Left colon (tissue), 2 donors: ENCODE measurements at regions not wholly inside any gene's neighbourhood (a gene's known extent, or its start where the extent isn't known, plus 50 kb on each side); places are given as distances from the start of the nearest gene placed in this dataset.
A peak's percentile ranks its signal among the peaks of the same experiment; 100 is the strongest.
"Not testable (repeated sequence)": the region's sequence is repeated elsewhere in the genome, so short reads cannot be mapped to it uniquely, and the experiment has no call there.

ENCODE experiments used
- ATAC-seq: fragments of 200-7000 bp; cut with Tn5 transposase; one replicate; pipeline ENCODE4 v1.9.1; 2020; ENCODE audit warnings: mild to moderate bottlenecking, moderate library complexity
- DNase-seq, 2 donors: peaks; one replicate each; pipeline ENCODE4 v3.0.0-alpha.2; 2020
- intact Hi-C, 2 donors: fragments of 100-400 bp; cut with DNase I in 1 of 2; cut with micrococcal nuclease in 1 of 2; formaldehyde crosslinking; loops; one replicate each; pipeline versions ENCODE4 v1.11.2 to v1.14.0; 2022; cut with DNase I, micrococcal nuclease
- donor health status: DM: no; HTN: no; CAD: no.
- donor health status: DM: yes; HTN: yes; CAD: no.

DNA sequence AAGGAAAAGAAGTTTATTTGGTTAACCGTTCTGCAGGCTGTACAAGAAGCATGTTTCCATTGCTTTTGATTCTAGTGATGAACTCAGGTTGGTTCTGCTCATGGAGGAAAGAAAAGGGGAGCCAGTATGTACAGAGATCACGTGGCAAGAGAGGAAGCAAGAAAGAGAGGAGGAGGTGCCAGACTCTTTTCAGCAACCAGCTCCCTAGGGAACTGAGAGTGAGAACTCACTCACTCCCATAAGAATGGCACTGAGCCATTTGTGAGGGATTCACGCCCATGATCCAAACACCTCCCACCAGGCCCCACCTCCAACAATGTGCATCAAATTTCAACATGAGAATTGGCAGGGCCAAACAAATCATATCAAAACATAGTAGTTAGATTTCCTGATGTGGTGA lies 649.1 kb downstream of the EPM2A start:
- ATAC-seq (no peak), DNase-seq (no peak)
- intact Hi-C loops = no loop called here

GRCh38 chr6:145087034-145087433 lies 648.3 kb downstream of the EPM2A start:
- intact Hi-C loops = no loop called here
- DNase-seq (no peak), ATAC-seq (no peak)

DNA sequence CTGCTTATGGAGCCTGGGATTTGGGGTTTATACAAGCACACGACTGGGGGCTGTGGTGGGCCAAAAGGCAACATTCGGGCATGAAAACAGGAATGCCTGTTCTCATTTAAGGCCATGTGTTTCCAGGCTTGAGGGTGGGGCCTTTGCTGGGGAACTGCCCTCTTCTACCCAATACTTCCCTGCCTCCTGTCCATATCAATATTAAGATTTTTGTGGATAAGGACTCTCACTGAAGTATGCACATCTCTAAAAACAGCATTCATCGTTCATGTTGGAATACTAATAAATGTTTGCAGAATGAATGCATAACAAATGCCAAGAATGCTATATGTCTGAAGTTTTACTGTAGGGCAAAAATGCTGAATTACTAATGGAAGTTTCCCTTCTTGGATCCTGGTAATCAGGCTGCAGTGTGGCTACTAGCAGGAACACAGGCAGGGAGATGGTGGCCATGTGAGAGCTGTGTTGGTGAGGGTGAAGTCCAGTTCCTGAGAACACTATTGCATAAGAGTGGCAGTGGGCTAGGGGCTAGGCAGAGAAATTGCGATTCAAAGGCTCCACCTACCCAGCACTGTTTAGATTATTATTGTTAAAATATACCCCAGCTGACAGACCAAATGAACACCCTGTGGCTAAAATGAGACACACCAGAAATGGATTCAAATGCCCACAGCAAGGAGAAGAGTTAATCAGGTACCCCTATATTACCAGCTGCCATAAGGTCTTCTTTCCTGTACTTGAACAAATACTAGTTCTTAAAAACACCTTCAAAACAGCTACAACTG lies 644.3 kb downstream of the EPM2A start:
- intact Hi-C loops = no loop called here
- peak; percentile 44 for ATAC-seq
- no peak for DNase-seq

- intact Hi-C loops = no loop called here
- no peak for ATAC-seq
- DNase-seq = no peak
Measured at GRCh38 chr6:145091586-145092142, 643.7 kb downstream of the EPM2A start.

GRCh38 chr6:145092554-145092953 lies 642.8 kb downstream of the EPM2A start:
- intact Hi-C loops = no loop called here
- DNase-seq (no peak), ATAC-seq (no peak)

DNA sequence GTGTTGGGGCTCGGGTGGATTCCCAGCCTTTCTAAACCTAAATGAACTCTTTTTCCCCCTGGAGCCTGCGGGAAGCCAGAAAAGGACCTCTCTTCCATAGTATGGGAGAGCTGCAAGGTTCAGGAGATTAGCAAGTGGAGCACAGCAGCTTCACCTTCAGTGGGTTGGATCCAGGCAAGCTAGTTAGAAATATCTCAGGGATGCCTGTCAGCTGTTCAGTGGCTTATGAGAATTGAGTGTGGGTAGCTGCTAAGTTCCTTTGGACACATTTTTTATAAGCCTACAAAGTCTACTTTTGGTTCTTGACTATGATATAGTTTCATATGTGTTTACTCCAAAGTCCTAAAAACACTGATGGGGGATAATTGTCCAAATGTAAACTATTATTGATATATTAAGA lies 642.1 kb downstream of the EPM2A start:
- ATAC-seq (no peak), DNase-seq (no peak)
- intact Hi-C loops = no loop called here

DNA sequence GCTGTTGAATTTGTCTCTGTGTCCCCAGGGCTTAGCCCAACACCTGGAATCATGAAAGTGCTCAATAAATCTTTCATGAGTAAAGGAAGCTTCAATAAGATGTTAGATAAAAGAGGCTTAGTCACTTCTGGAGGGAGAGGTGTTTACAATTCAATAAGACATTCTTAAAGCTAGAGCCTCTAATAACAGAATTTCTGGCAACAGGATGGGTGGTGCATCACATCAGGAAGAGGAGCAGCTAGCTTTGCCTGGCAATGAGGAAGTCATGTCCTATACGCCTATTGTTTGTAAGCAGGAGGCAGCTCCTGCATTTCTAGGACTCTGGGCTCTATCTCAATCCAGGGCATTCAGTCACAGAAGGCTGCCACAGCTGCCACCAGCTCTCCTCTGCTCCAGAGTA lies 638.5 kb downstream of the EPM2A start:
- peak; percentile 54 for ATAC-seq
- no peak for DNase-seq
- intact Hi-C loops = no loop called here

DNA sequence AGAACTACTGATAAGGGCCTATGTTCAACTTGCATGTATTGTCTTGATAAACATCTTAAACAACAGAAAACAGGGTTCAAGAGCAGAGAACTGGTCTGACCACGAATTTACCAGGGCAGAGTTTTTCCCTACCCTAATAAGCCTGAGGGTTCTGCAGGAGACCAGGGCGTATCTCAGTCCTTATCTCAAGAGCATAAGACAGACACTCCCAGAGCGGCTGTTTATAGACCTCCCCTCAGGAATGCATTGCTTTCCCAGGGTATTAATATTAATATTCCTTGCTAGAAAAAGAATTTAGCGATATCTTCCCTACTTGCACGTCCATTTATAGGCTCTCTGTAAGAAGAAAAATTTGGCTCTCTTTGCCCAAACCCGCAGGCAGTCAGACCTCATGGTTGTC lies 637.2 kb downstream of the EPM2A start:
- intact Hi-C loops, ATAC-seq: not testable (repeated sequence)

GRCh38 chr6:145099713-145100112 lies 635.6 kb downstream of the EPM2A start:
- ATAC-seq = no peak
- no peak for DNase-seq
- intact Hi-C loops = no loop called here

More for the DNA sequence above, 637.2 kb downstream of the EPM2A start:
- DNase-seq = not testable (repeated sequence)

DNA sequence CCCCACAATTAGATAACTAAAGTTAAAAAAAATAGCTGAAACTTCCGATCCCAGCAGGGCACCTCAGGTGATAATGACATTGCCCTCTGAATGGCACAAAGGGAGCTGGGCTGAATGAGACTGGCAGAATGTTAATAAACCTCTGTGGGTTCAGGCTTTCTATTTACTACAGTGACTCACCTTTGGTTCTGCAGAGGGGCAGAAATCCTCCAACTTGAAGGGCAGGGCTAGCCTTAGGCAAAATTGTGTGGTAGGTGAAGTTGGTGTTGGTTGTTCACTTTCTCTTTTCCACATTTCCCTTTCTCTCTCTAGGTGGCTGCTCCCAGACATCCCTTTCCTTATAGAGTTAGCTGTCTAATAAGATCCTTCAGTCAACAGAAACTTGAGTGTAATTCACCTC lies 625.2 kb downstream of the EPM2A start:
- no peak for ATAC-seq
- intact Hi-C loops = no loop called here

GRCh38 chr6:145111407-145111806 lies 623.9 kb downstream of the EPM2A start:
- intact Hi-C loops, DNase-seq, ATAC-seq: not testable (repeated sequence)

More for the DNA sequence above, 625.2 kb downstream of the EPM2A start:
- no peak for DNase-seq

DNA sequence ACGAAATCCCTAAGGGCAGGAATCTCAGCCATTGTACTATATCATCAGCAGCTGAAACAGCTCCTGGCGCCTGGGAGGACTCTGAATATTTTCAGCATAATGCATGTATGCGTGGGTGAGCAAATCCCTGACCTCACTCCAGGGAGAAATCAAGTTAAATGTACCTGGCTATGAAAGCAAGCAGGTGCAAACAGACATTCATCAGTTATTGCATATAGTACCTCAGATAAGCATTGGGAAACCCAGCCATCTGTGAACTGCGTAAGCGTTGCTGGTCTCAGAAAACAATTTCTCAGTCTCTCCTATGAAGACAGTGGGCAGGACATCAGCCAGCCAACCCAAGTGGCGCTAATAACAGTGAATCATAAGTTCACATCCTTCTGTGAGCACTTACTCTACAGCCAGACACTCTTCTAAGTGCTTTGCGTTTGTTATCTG lies 622.6 kb downstream of the EPM2A start:
- no peak for ATAC-seq
- intact Hi-C loops = no loop called here
- DNase-seq = no peak

DNA sequence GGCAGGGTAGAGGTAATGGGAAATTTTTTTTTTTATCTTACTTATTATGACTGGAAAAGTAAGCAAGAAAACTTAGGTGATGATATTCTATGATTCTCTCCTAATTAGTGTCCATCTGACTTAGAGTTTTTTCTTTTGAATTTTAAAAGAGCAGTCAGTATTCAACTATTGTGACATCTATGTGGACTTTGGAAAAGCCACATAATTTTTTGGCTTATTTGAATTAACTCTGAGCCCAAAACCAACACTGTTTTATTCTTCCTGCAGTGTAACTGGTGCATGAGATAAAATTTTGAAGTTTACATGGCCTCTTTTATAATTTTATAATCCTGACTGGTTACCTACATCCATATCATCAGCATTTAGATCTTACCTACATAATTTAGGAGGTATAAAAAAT lies 619.7 kb downstream of the EPM2A start:
- DNase-seq = no peak
- intact Hi-C loops = no loop called here
- ATAC-seq = no peak

DNA sequence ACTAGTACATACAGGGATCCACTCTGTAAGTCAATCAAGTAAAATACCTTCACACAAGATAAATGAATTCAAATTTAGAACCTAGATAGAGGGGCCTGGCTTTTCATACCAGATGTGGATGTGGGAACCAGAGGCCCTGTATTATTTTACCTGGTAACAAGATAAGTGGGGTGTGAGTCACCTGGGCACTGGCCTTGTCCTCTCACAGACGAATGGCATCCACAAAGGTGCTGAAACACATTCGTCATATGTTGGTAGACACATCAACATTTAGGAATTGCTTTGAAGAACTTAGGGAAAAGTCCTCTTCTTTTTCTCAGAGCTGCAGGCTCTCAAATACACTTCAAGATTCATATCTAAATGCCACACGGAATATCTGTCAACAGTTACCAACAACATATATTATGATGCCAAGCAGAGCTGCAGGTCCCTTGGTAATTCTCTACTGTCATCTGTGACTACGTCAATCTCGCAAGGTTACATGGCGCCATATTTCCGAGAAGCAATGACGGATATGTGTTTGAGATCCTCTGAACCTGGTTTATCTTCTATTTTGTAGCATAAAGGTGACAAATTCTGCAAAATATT lies 618.6 kb downstream of the EPM2A start:
- ATAC-seq (no peak), DNase-seq (no peak)
- intact Hi-C loops = no loop called here

GRCh38 chr6:145118224-145118623 lies 617.1 kb downstream of the EPM2A start:
- intact Hi-C loops = no loop called here
- ATAC-seq = no peak

DNA sequence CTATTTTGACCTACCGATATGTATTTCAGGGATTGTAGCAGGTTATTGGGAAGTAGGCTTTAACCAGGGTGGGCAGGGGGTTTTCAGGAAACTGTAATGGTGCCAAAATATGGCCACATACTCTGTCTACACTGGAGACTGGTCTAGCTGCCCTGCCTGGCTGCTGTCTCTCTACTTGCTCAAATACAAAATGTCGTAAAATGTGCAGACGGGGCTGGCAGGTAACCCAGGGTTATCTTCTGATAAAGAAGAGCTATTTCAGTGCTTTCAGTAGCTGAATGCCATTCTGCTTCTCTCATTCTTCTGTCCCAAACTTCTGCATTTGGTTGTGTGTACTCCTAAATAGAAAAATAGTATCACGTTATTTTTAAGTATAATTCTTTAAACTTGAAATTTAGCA lies 616.2 kb downstream of the EPM2A start:
- intact Hi-C loops = no loop called here
- ATAC-seq (no peak), DNase-seq (no peak)

More at GRCh38 chr6:145118224-145118623, 617.1 kb downstream of the EPM2A start:
- DNase-seq = no peak

GRCh38 chr6:145132709-145133108 lies 602.6 kb downstream of the EPM2A start:
- intact Hi-C loops = no loop called here
- DNase-seq (no peak), ATAC-seq (no peak)

DNA sequence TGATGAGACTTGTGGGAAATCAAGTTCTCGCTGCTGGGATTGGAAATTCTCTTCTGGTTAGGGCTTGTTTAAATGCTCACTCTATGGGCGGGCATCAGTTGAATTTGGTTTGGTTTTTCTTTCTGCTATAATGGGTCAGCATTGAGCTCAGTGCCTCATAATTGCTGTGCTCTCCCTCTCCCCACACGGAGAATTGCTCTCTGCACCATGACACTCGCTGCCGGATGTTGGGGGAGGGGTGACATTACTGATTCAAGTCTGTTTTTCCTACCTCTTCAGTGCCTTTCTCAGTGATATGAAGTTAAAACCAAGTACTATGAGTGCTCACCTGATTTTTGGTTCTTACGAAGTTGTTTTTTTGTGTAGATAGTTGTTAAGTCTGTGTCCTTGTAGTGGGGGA lies 599.6 kb downstream of the EPM2A start:
- DNase-seq (no peak), ATAC-seq (no peak)
- intact Hi-C loops = no loop called here

DNA sequence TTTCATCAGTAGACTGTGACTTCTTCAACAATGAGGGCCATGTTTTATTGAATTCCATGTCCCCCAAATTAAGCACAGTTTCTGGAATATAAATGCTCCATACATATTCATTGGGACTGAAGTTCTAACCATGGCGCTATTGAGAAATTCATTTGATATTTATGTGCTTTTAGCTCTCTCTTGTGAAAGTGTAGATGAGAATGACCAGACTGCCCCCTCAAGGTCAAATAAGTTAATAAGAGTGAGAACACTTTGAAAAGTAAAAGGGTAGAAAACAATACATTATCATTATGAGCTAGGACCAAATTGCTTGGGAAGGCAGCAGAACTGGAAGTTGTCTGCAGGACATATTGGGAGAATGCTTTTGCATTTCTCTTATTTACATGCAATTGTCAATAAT lies 597.9 kb downstream of the EPM2A start:
- ATAC-seq (no peak), DNase-seq (no peak)
- intact Hi-C loops = no loop called here

GRCh38 chr6:145138469-145139139 lies 596.7 kb downstream of the EPM2A start:
- no peak for DNase-seq
- intact Hi-C loops = no loop called here
- ATAC-seq = no peak
